ENCODE measurements at regions not wholly inside any gene's neighbourhood (a gene's known extent, or its start where the extent isn't known, plus 50 kb on each side); places are given as distances from the start of the nearest gene placed in this dataset.

DNA sequence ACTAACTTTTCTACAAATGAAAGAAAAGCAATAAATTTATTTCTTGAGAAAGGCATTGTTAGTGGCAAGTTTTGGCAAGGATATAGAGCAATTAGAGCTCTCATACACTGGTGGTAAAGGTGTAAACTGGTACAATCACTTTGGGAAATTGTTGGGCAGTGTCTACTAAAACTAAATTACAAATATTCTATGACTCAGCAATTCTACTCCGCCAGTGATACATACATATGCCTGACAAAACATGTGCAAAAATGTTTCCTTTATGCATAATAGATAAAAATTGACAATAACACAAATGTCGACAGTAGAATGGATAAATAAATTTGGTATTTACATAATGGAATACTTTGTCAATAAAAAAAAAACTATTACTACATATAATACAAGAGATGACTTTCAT is 96.3 kb upstream of the SATB2 start:
- POLR2A ChIA-PET, result no interaction called here
- Histone ChIP-seq H3K4me3 (ENCODE audit: low read depth in 2 of 2, low read length in 2 of 2) (no peak overlapping the region), H3K27me3 (ENCODE audit: control insufficient read depth, insufficient read depth, low read length) (no peaks in the 10 kb centered on the region), H3K4me1 (ENCODE audit: control insufficient read depth, insufficient read depth, low read length) (no peaks in the 10 kb centered on the region), H3K9me3 (ENCODE audit: control insufficient read depth, insufficient read depth, low read depth, low read length) (no peaks in the 10 kb centered on the region), H3K27ac (ENCODE audit: low read length) (no peak overlapping the region), H3K36me3 (ENCODE audit: control insufficient read depth, insufficient read depth, low read length) (no peaks in the 10 kb centered on the region)
- no TSS peak for BruUV-seq (replicated peaks)
- CTCF ChIA-PET, result no interaction called here
- DNase-seq (ENCODE audit: low read depth, low spot score), result no peak
- no peak for ATAC-seq
- TF ChIP-seq, protein P1, sequence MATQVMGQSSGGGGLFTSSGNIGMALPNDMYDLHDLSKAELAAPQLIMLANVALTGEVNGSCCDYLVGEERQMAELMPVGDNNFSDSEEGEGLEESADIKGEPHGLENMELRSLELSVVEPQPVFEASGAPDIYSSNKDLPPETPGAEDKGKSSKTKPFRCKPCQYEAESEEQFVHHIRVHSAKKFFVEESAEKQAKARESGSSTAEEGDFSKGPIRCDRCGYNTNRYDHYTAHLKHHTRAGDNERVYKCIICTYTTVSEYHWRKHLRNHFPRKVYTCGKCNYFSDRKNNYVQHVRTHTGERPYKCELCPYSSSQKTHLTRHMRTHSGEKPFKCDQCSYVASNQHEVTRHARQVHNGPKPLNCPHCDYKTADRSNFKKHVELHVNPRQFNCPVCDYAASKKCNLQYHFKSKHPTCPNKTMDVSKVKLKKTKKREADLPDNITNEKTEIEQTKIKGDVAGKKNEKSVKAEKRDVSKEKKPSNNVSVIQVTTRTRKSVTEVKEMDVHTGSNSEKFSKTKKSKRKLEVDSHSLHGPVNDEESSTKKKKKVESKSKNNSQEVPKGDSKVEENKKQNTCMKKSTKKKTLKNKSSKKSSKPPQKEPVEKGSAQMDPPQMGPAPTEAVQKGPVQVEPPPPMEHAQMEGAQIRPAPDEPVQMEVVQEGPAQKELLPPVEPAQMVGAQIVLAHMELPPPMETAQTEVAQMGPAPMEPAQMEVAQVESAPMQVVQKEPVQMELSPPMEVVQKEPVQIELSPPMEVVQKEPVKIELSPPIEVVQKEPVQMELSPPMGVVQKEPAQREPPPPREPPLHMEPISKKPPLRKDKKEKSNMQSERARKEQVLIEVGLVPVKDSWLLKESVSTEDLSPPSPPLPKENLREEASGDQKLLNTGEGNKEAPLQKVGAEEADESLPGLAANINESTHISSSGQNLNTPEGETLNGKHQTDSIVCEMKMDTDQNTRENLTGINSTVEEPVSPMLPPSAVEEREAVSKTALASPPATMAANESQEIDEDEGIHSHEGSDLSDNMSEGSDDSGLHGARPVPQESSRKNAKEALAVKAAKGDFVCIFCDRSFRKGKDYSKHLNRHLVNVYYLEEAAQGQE (IDR thresholded peaks at IDR 0.05; ENCODE audit: insufficient read depth in 1 of 2, low read depth in 2 of 2, low read length in 1 of 2), result no peak
- TF ChIP-seq, protein P2, sequence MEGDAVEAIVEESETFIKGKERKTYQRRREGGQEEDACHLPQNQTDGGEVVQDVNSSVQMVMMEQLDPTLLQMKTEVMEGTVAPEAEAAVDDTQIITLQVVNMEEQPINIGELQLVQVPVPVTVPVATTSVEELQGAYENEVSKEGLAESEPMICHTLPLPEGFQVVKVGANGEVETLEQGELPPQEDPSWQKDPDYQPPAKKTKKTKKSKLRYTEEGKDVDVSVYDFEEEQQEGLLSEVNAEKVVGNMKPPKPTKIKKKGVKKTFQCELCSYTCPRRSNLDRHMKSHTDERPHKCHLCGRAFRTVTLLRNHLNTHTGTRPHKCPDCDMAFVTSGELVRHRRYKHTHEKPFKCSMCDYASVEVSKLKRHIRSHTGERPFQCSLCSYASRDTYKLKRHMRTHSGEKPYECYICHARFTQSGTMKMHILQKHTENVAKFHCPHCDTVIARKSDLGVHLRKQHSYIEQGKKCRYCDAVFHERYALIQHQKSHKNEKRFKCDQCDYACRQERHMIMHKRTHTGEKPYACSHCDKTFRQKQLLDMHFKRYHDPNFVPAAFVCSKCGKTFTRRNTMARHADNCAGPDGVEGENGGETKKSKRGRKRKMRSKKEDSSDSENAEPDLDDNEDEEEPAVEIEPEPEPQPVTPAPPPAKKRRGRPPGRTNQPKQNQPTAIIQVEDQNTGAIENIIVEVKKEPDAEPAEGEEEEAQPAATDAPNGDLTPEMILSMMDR (IDR thresholded peaks at IDR 0.05), result no peak
- TF ChIP-seq TCF7L2 (IDR thresholded peaks at IDR 0.05; ENCODE audit: low read depth, low read length), result no peak
- TF ChIP-seq SIN3A (IDR thresholded peaks at IDR 0.05; ENCODE audit: borderline replicate concordance, insufficient read depth, low read depth, low read length), result no peak
- TF ChIP-seq POLR2AphosphoS5 (IDR thresholded peaks at IDR 0.05; ENCODE audit: low read depth, low read length), result no peak
- in situ Hi-C loops (cut with HindIII; ENCODE audit: low pct_unique_long_range_greater_than_20kb, low sequenced_read_pairs), result no loop called here
- intact Hi-C loops (cut with micrococcal nuclease; ENCODE audit: unreplicated experiment), result no loop called here

DNA sequence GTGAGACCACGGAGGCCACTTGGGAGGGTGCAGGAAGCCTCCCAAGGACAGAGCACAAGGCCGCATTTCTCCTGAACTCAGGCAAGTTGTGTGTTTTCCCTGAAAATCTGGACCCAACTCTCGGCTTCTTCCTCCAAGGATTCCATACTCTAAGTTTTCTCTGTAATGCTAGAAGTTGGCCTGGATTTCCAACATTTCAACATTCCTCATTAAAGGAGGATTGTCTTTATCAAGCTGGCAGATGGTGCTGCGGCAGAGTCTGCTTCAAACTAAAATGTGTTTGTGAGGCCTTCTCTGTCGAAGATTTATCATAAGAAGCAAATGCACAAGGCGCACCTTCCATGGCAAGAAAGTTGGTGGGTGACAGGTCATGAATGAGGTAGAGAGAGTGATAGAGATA is 94.4 kb upstream of the SATB2 start:
- intact Hi-C loops (cut with micrococcal nuclease; ENCODE audit: unreplicated experiment) (no loop called here), in situ Hi-C loops (cut with HindIII; ENCODE audit: low pct_unique_long_range_greater_than_20kb, low sequenced_read_pairs) (no loop called here)
- POLR2A ChIA-PET, result no interaction called here
- TF ChIP-seq POLR2AphosphoS5 (IDR thresholded peaks at IDR 0.05; ENCODE audit: low read depth, low read length) (no peak), SIN3A (IDR thresholded peaks at IDR 0.05; ENCODE audit: borderline replicate concordance, insufficient read depth, low read depth, low read length) (no peak), TCF7L2 (IDR thresholded peaks at IDR 0.05; ENCODE audit: low read depth, low read length) (no peak)
- TF ChIP-seq, protein P2 (IDR thresholded peaks at IDR 0.05), result no peak
- TF ChIP-seq, protein P1 (IDR thresholded peaks at IDR 0.05; ENCODE audit: insufficient read depth in 1 of 2, low read depth in 2 of 2, low read length in 1 of 2), result no peak
- Histone ChIP-seq H3K36me3 (ENCODE audit: control insufficient read depth, insufficient read depth, low read length) (no peaks in the 10 kb centered on the region), H3K27me3 (ENCODE audit: control insufficient read depth, insufficient read depth, low read length) (no peaks in the 10 kb centered on the region), H3K27ac (ENCODE audit: low read length) (no peak overlapping the region), H3K9me3 (ENCODE audit: control insufficient read depth, insufficient read depth, low read depth, low read length) (no peaks in the 10 kb centered on the region), H3K4me3 (ENCODE audit: low read depth in 2 of 2, low read length in 2 of 2) (no peak overlapping the region), H3K4me1 (ENCODE audit: control insufficient read depth, insufficient read depth, low read length) (no peaks in the 10 kb centered on the region)
- BruUV-seq (replicated peaks), result no TSS peak
- no peak for DNase-seq (ENCODE audit: low read depth, low spot score)
- CTCF ChIA-PET, result no interaction called here
- ATAC-seq, result no peak
